Activated CD8-positive, alpha-beta memory T cell treated with anti-CD3 and anti-CD28 coated beads for 48 hours (primary cell): ENCODE measurements at regions not wholly inside any gene's neighbourhood (a gene's known extent, or its start where the extent isn't known, plus 50 kb on each side); places are given as distances from the start of the nearest gene placed in this dataset.
"Not testable (repeated sequence)": the region's sequence is repeated elsewhere in the genome, so short reads cannot be mapped to it uniquely, and the experiment has no call there.

Source experiments
- DNase-seq, 3 experiments: peaks; one replicate each; pipeline ENCODE4 v3.0.0-alpha.2; 2020; ENCODE audit warnings: low read depth in 2 of 3, low spot score in 2 of 3

DNA sequence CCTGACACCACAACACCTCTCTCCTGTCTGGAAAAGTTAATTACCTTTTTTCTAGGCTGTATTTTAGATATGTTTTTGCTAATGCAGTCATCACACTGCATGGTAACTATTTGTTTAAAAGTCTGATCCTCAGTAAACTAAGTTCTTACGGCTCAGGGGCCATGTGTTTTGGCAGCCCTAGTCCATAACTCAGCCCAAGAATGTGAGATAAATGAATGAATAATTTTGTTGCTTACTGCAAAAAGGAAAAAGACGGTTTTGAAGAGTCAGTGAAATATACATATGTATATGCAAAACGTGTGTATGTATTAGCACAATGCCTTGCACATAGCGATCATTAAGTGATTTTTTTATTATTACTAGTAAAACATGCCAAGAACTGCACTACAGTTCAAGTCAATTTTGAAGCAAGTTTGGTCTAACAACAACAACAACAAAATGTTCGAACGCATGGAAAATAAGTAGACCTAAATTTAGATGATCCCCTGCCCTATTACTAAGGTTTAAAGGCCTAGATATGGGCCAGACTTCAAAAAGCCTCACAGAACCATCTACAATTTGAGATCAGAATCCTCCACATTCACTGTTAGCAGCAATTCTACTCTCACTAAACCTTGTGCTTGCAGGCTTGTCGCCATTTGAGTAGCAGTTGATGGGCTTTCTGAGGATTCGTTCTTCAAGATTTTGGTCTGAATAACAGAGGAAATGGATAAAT lies 140.0 kb downstream of the NDUFA12 start:
- no peak for DNase-seq

- DNase-seq: no peak
These were observed 141.1 kb downstream of the NDUFA12 start for GRCh38 chr12:94862421-94862820.

- DNase-seq: no peak
These were observed 147.2 kb downstream of the NDUFA12 start for GRCh38 chr12:94856324-94856723.

- DNase-seq: no peak
These were observed 147.6 kb downstream of the NDUFA12 start for GRCh38 chr12:94855853-94856252.

- DNase-seq: no peak
These were observed 152.0 kb downstream of the NDUFA12 start for GRCh38 chr12:94851396-94852028.

DNA sequence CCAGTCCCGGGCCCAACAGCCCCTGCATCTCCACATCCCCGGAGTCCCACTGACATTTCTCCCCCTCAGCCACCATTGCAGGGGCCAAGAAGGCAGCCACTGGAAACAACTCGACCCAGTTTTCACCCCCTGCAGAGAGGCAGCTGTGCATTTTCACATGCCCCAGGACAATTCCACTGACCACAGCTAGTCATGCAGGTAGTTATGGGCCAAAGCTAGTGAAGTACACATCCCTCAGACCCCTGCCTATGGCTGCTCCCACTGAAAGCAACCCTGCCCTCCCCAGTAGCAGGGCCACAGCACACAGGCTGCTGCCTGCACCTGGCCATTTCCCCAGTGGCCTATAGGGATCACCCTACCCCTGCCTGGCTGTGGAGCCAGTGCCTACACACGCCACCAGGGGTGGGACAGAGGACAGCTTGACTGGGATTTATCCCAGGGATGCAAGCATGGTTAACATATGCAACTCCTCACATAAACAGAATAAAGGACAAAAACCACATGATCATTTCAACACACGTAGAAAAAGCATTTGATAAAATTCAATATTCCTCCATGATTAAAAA lies 154.0 kb downstream of the NDUFA12 start:
- DNase-seq: no peak

DNA sequence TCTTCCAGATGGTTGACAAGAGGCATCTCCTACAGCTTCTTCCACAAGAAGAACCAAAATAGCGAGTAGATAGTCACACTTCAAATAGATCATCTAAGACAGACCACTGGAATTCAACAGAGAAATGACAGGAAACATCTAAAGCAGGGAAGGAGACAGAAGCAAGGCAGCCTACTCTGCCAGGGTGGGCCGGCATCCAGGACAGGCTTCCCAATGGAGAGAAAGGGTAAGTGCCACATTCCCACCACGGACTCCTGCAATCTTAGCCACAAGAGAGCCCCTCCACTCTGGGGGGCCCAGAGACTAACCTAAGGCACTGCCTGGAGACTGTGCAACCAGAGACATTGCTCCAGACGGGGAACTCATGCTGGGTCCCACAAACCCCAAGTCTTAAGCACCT lies 154.5 kb downstream of the NDUFA12 start:
- no peak for DNase-seq

DNA sequence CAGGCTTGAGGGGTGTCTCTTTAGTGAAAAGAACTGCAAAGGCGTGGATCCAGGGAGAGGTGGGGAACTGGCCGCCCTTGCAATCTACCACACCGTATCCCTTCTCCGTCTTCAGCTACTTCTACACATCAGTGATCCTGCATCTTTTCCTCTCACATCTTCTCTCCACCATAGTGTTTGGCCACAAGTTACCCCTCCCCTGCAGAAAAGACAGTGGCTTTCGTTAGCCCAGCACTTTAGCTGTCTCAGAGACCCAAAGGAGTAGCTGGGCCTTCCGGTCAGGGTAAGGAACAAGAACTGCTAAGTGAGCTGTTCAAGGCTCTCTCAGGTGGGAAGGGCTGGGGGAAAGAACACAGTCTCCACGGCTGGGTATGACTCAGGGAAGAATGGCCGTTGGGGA lies 158.4 kb downstream of the NDUFA12 start:
- no peak for DNase-seq

GRCh38 chr12:94844452-94844851 lies 159.0 kb downstream of the NDUFA12 start:
- DNase-seq: no peak

- no peak for DNase-seq
These were observed 161.4 kb downstream of the NDUFA12 start for GRCh38 chr12:94841904-94842610.

GRCh38 chr12:94841177-94841576 lies 162.3 kb downstream of the NDUFA12 start:
- DNase-seq: no peak

- DNase-seq: no peak
These were observed 164.2 kb downstream of the NDUFA12 start for GRCh38 chr12:94839347-94839746.

DNA sequence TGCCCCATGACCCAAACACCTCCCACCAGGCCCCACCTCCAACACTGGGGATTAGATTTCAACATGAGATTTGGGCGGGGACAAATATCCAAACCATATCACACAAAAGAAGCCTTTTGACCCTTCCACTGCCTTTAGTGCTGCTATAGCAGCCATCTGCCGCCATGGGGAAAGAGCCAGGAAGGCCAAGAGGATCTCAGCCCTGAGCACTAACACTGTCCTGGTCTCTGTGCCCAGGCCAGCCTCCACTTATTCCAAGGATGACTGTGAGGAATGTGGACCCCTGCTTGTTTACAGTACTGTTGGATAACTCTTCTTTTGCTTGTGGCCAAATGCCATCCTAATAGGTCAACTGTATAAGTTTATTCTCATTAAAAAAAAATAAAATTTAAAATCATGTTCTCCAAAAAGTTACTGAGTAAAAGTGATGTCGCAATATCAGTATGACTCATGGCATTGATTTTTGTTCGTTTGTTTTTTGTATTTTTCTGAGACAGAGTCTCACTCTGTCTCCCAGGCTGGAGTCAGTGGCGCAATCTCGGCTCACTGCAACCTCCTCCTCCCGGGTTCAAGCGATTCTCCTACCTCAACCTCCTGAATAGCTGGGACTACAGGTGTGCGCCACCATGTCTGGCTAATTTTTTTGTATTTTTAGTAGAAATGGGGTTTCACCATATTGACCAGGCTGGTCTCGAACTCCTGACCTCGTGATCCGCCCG lies 166.4 kb downstream of the NDUFA12 start:
- DNase-seq: not testable (repeated sequence)

DNA sequence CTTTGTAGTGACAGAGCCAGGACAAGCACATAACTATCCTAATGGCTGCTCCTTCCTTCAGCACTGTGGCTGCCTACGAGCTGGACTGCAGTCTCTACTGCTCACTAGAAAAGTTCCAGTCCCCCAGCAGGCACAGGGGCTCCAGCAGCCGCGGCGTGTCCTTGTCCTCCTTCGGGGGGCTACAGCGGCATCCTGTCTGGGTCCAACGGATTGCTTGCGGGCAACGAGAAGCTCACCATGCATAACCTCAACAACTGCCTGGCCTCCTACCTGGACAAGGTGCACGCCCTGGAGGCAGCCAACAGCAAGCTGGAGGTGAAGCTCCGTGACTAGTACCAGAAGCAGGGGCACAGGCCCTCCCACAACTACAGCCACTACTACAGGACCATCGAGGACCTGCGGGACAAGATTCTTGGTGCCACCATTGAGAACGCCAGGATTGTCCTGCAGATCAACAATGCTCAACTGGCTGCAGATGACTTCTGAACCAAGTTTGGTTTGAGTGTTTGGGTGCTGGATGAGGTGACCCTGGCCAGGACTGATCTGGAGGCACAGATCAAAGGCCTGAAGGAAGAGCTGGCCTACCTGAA lies 169.4 kb downstream of the NDUFA12 start:
- no peak for DNase-seq

GRCh38 chr12:94832780-94833681 lies 170.5 kb downstream of the NDUFA12 start:
- no peak for DNase-seq

DNA sequence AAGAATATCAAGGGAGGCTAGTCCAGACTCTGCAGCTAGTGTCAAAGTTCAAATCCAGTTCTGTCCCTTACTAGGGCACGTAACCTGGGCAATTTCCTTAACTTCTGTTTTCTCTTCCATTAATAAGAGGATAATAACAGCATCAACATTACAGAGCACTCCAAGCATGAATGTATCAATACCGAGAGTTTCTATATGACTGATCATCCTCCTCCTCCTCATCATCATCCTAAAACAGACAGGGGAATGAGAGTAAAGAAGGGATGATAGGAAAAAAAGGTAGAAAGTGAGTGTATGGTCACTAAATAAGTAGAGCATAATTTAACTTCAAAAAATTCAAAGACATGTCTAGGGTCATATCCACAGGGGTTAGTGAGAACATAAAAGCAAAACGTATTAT lies 171.4 kb downstream of the NDUFA12 start:
- no peak for DNase-seq

- DNase-seq: peak in 1 of 3 experiments; percentile 6
These were observed 172.3 kb downstream of the NDUFA12 start for GRCh38 chr12:94831081-94831751.

- DNase-seq: no peak
These were observed 173.9 kb downstream of the NDUFA12 start for GRCh38 chr12:94829552-94829951.

DNA sequence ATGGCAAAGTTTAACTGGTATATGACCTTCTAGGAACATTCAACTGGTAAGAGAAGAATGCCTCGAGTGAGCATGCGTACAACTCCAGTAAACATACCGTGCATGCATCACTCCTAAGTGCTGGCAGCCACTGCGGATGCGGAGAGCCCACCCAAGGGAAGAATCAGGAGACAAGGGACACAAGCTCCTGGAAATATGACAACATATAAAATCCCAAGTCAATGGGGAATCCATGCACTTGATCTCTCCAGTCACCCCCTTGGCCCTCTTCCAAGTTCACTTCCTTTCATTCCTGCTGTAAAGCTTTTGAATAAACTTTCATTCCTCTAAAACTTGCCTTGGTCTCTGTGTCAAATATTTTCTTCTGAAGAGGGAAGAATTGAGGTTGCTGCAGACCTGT lies 168.7 kb upstream of the TMCC3 start:
- DNase-seq: no peak
